ENCODE measurements at regions not wholly inside any gene's neighbourhood (a gene's known extent, or its start where the extent isn't known, plus 50 kb on each side); places are given as distances from the start of the nearest gene placed in this dataset.

DNA sequence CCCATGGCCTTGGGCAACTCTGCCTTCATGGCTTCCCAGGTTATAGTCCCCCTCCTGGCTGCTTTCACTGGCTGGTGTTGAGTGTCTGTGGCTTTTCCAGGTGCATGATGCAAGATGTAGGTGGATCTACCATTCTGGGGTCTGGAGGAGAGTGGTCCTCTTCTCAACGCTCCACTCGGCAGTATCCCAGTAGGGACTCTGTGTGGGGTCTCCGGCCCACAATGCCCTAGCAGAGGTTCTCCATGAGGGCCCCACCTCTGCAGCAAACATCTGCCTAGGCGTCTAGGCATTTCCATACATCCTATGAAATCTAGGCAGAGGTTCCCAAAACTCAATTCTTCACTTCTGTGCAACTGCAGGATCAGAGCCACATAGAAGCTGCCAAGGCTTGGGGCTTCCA, 763.4 kb upstream of the EPHA5 start:
- TF ChIP-seq, protein P1, sequence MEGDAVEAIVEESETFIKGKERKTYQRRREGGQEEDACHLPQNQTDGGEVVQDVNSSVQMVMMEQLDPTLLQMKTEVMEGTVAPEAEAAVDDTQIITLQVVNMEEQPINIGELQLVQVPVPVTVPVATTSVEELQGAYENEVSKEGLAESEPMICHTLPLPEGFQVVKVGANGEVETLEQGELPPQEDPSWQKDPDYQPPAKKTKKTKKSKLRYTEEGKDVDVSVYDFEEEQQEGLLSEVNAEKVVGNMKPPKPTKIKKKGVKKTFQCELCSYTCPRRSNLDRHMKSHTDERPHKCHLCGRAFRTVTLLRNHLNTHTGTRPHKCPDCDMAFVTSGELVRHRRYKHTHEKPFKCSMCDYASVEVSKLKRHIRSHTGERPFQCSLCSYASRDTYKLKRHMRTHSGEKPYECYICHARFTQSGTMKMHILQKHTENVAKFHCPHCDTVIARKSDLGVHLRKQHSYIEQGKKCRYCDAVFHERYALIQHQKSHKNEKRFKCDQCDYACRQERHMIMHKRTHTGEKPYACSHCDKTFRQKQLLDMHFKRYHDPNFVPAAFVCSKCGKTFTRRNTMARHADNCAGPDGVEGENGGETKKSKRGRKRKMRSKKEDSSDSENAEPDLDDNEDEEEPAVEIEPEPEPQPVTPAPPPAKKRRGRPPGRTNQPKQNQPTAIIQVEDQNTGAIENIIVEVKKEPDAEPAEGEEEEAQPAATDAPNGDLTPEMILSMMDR (IDR thresholded peaks at IDR 0.05; ENCODE audit: insufficient read depth, low read depth, low read length), result no peak
- no peak for TF ChIP-seq EZH2 (IDR thresholded peaks at IDR 0.05; ENCODE audit: insufficient read depth, low read length)

Measured in astrocyte (in vitro differentiated cells and primary cell).